DMS53 treated with DMSO at 0.1 percent for 48 hours (cell line): ENCODE measurements at regions not wholly inside any gene's neighbourhood (a gene's known extent, or its start where the extent isn't known, plus 50 kb on each side); places are given as distances from the start of the nearest gene placed in this dataset.

Source experiments
- DNase-seq: peaks from one replicate; lab custom pipeline; 2025; ENCODE audit not compliant: unreplicated experiment; lab: John Stamatoyannopoulos, UW

- no peak for DNase-seq
Measured at GRCh38 chr4:65139998-65140397, 530.3 kb downstream of the EPHA5 start.

- no peak for DNase-seq
Measured at GRCh38 chr4:65126200-65126599, 544.1 kb downstream of the EPHA5 start.

GRCh38 chr4:65120287-65120686 is 550.0 kb downstream of the EPHA5 start:
- DNase-seq: no peak

- DNase-seq: no peak
Measured at GRCh38 chr4:65102419-65102818, 567.9 kb downstream of the EPHA5 start.

GRCh38 chr4:65096630-65097029 is 573.7 kb downstream of the EPHA5 start:
- no peak for DNase-seq

GRCh38 chr4:65089666-65090065 is 580.6 kb downstream of the EPHA5 start:
- no peak for DNase-seq

GRCh38 chr4:65083076-65083475 is 587.2 kb downstream of the EPHA5 start:
- DNase-seq: no peak

- DNase-seq: no peak
Measured at GRCh38 chr4:65071564-65071963, 598.7 kb downstream of the EPHA5 start.

GRCh38 chr4:65069177-65069576 is 601.1 kb downstream of the EPHA5 start:
- no peak for DNase-seq

- no peak for DNase-seq
Measured at GRCh38 chr4:65066106-65066505, 604.2 kb downstream of the EPHA5 start.

GRCh38 chr4:65063601-65064000 is 606.7 kb downstream of the EPHA5 start:
- DNase-seq: no peak

- DNase-seq: no peak
Measured at GRCh38 chr4:65050786-65051185, 619.5 kb downstream of the EPHA5 start.

GRCh38 chr4:65046192-65047133 is 623.8 kb downstream of the EPHA5 start:
- DNase-seq: no peak

- peak; percentile 2 for DNase-seq
Measured at GRCh38 chr4:65033899-65034298, 624.6 kb upstream of the TECRL start.

- no peak for DNase-seq
Measured at GRCh38 chr4:65028592-65028991, 619.3 kb upstream of the TECRL start.

GRCh38 chr4:65023883-65024670 is 614.8 kb upstream of the TECRL start:
- DNase-seq: no peak

GRCh38 chr4:65023081-65023480 is 613.8 kb upstream of the TECRL start:
- no peak for DNase-seq

- no peak for DNase-seq
Measured at GRCh38 chr4:65021737-65022136, 612.5 kb upstream of the TECRL start.

GRCh38 chr4:65021149-65021548 is 611.9 kb upstream of the TECRL start:
- DNase-seq: no peak

- DNase-seq: no peak
Measured at GRCh38 chr4:65019775-65020174, 610.5 kb upstream of the TECRL start.

GRCh38 chr4:65018313-65018712 is 609.1 kb upstream of the TECRL start:
- DNase-seq: no peak

- DNase-seq: no peak
Measured at GRCh38 chr4:65014078-65014477, 604.8 kb upstream of the TECRL start.
